ENCODE measurements at regions not wholly inside any gene's neighbourhood (a gene's known extent, or its start where the extent isn't known, plus 50 kb on each side); places are given as distances from the start of the nearest gene placed in this dataset.

- Histone ChIP-seq H3K14ac (ENCODE audit: insufficient read length) (no peak overlapping the region), H3K23me2 (ENCODE audit: low read depth, low read length) (no peaks in the 10 kb centered on the region), H3K9ac (replicated peaks in 1 of 4; ENCODE audit: extremely low read depth in 1 of 4, low read depth in 3 of 4, low read length in 3 of 4) (no peak overlapping the region), H2AK5ac (ENCODE audit: low read depth, low read length) (no peak overlapping the region), H2BK5ac (ENCODE audit: low read depth, low read length) (no peak overlapping the region), H2BK120ac (replicated peaks; ENCODE audit: low read depth, low read length) (no peak overlapping the region), H3K27me3 (replicated peaks in 1 of 4; ENCODE audit: control insufficient read depth in 3 of 4, extremely low read depth in 1 of 4, insufficient read depth in 3 of 4, low read length in 3 of 4) (no peaks in the 10 kb centered on the region), H4K20me1 (replicated peaks in 1 of 2; ENCODE audit: control insufficient read depth in 1 of 2, insufficient read depth in 2 of 2, low read length in 2 of 2) (no peaks in the 10 kb centered on the region), H3K18ac (ENCODE audit: extremely low read depth, low read length) (no peak overlapping the region), H3K36me3 (ENCODE audit: control insufficient read depth in 2 of 4, insufficient read depth in 4 of 4, low read length in 3 of 4) (no peaks in the 10 kb centered on the region), H3K27ac (ENCODE audit: low read depth, low read length) (no peak overlapping the region), H4K8ac (ENCODE audit: extremely low read depth, insufficient read depth, low read length) (no peak overlapping the region; the same call in 1 of the 2 replicates), H3K56ac (replicated peaks; ENCODE audit: insufficient read length, low read depth, low read length) (no peak overlapping the region), H4K91ac (replicated peaks; ENCODE audit: insufficient read length, low read length) (no peak overlapping the region), H3K79me1 (ENCODE audit: low read depth, low read length) (no peaks in the 10 kb centered on the region), H2BK12ac (ENCODE audit: low read depth, low read length) (0 out of 2 replicates have a peak overlapping the region, but pooled peaks have one; percentile 52), H3K4me1 (replicated peaks in 1 of 4; ENCODE audit: control insufficient read depth in 3 of 4, insufficient read depth in 4 of 4, low read length in 3 of 4) (peaks cover 0 to 4% (median under 1%) of the 10 kb centered on the region in 4 experiments; a peak in 1 of 7 replicates), H4K5ac (ENCODE audit: insufficient read length, low read depth, low read length) (no peak overlapping the region), H2BK15ac (ENCODE audit: low read length) (peak overlapping the region; percentile 4; the same call in 1 of the 2 replicates), H3K79me2 (ENCODE audit: control insufficient read depth in 1 of 2, insufficient read depth in 2 of 2, low read length in 2 of 2) (no peaks in the 10 kb centered on the region), H3K4me2 (ENCODE audit: insufficient read depth in 1 of 2, low read depth in 2 of 2, low read length in 2 of 2) (no peak overlapping the region), H3K23ac (ENCODE audit: insufficient read length) (no peak overlapping the region), H2AFZ (ENCODE audit: low read length) (peak overlapping the region; percentile 76), H2BK20ac (ENCODE audit: low read length) (no peak overlapping the region; the same call in 1 of the 2 replicates), H3K9me3 (ENCODE audit: insufficient read depth in 2 of 2, low read depth in 1 of 2, low read length in 1 of 2) (no peaks in the 10 kb centered on the region), H3K4ac (replicated peaks; ENCODE audit: insufficient read length, low read depth, low read length) (no peak overlapping the region), H3K4me3 (ENCODE audit: extremely low read depth in 1 of 4, insufficient read depth in 2 of 4, low read depth in 3 of 4, low read length in 4 of 4) (no peak overlapping the region)
- 92% methylated on average over 9 of the region's 9 CpGs; no CpG with 5 or more reads in 1 of the 2 experiments for WGBS, 2 experiments (ENCODE audit: extremely low coverage in 1 of 2, insufficient coverage in 1 of 2, insufficient read length in 1 of 2, insufficient replicate concordance in 2 of 2, low coverage in 1 of 2, low lambda C conversion rate in 2 of 2, missing lambda C conversion rate in 1 of 2)
- POLR2A ChIA-PET (ENCODE audit: partially characterized antibody) = interaction anchor here (0.9 kb wide), 1 partner anchor 24 kb away, joined by 3 read pairs; no protein-coding TSS in a partner anchor
- FAIRE-seq (no peak), DNase-seq (ENCODE audit: low read depth in 1 of 2, low spot score in 2 of 2) (no peak)
- CTCF ChIA-PET (ENCODE audit: partially characterized antibody) = interaction anchor here (1.3 kb wide), 2 partner anchors 21 to 191 kb away, joined by 4 read pairs; no protein-coding TSS in a partner anchor
- TF ChIP-seq YY1 (IDR thresholded peaks at IDR 0.05; ENCODE audit: low read depth, low read length) (no peak), POLR2AphosphoS5 (IDR thresholded peaks at IDR 0.05; ENCODE audit: low read depth, low read length) (no peak), RXRA (IDR thresholded peaks at IDR 0.05; ENCODE audit: insufficient read depth, low read depth, low read length) (no peak), MAFK (IDR thresholded peaks at IDR 0.05; ENCODE audit: low read depth, low read length) (no peak), EP300 (IDR thresholded peaks at IDR 0.05; ENCODE audit: borderline replicate concordance in 1 of 2, low read depth in 2 of 2, low read length in 2 of 2) (no peak), JUND (IDR thresholded peaks at IDR 0.05; ENCODE audit: low read length) (no peak), SRF (IDR thresholded peaks at IDR 0.05; ENCODE audit: low read depth, low read length) (no peak), RBBP5 (IDR thresholded peaks at IDR 0.05; ENCODE audit: borderline replicate concordance, low read depth, low read length) (no peak), KDM5A (IDR thresholded peaks at IDR 0.05; ENCODE audit: low read length) (no peak), GTF2F1 (IDR thresholded peaks at IDR 0.05; ENCODE audit: borderline replicate concordance, low read depth, low read length) (no peak), CEBPB (IDR thresholded peaks at IDR 0.05; ENCODE audit: low read depth, low read length) (no peak), SP2 (IDR thresholded peaks at IDR 0.05; ENCODE audit: low read length) (no peak), MAX (IDR thresholded peaks at IDR 0.05) (no peak)
- TF ChIP-seq, protein P1, sequence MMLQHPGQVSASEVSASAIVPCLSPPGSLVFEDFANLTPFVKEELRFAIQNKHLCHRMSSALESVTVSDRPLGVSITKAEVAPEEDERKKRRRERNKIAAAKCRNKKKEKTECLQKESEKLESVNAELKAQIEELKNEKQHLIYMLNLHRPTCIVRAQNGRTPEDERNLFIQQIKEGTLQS (IDR thresholded peaks at IDR 0.05; ENCODE audit: insufficient read depth, low read depth, low read length) = no peak
These were observed 109.1 kb downstream of the BDH1 start for GRCh38 chr3:197446700-197447056.

Measured in H1 (cell line).